ENCODE measurements at regions not wholly inside any gene's neighbourhood (a gene's known extent, or its start where the extent isn't known, plus 50 kb on each side); places are given as distances from the start of the nearest gene placed in this dataset.

- TF ChIP-seq CTCF (IDR thresholded peaks at IDR 0.05), result no peak
- no peak for TF ChIP-seq POLR2A (IDR thresholded peaks at IDR 0.05)
- no peak for TF ChIP-seq EP300 (IDR thresholded peaks at IDR 0.05)
Measured at GRCh38 chr22:49107961-49108530, 719.6 kb downstream of the BRD1 start.
